Activated T-cell treated with anti-CD3 and anti-CD28 coated beads, Interleukin-2, amount 50 U/mL, for 4 hours (primary cell): ENCODE measurements at regions not wholly inside any gene's neighbourhood (a gene's known extent, or its start where the extent isn't known, plus 50 kb on each side); places are given as distances from the start of the nearest gene placed in this dataset.
A peak's percentile ranks its signal among the peaks of the same experiment; 100 is the strongest.
"Not testable (repeated sequence)": the region's sequence is repeated elsewhere in the genome, so short reads cannot be mapped to it uniquely, and the experiment has no call there.

Source experiments
- ATAC-seq, 2 donors: fragments of 200-7000 bp; cut with Tn5 transposase; one replicate each; pipeline ENCODE4 v1.10.0; 2021
- DNase-seq: peaks from one replicate; pipeline ENCODE4 v3.0.0-alpha.2; 2020
- H3K27me3 Mint-ChIP-seq: one replicate; pipeline ENCODE4 v1.8.0; 2021; ENCODE audit warnings: low read depth, mixed read lengths
- H3K36me3 Mint-ChIP-seq: one replicate; pipeline ENCODE4 v1.8.0; 2022; ENCODE audit warnings: mixed read lengths; ENCODE audit not compliant: insufficient read depth
- H3K4me1 Mint-ChIP-seq: one replicate; pipeline ENCODE4 v1.8.0; 2021; ENCODE audit warnings: low read depth, mixed read lengths
- H3K4me3 Mint-ChIP-seq: one replicate; pipeline ENCODE4 v1.8.0; 2021; ENCODE audit warnings: mild to moderate bottlenecking, moderate library complexity, mixed read lengths
- H3K9me3 Mint-ChIP-seq: one replicate; pipeline ENCODE4 v1.8.0; 2021; ENCODE audit warnings: mixed read lengths

DNA sequence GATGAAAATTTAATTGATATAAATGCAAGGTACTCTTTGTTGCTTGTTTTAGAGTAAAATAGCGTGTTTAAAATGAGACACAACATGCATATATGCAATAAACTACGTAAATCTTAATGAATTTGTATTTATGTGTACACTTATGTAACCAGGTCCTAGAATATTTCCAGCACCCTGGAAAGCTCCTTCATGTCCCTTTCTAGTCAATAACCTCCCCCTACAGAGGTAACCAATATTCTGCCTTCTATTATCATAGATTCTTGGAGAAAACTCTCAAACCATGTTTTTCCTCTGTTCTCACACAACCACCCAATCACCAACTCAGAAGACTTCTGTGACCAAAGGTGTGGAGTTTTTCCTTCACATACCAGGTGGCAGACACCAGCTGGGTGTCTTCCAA, 79.6 kb upstream of the THUMPD2 start:
- Mint-ChIP-seq H3K4me1 (no peaks in the 10 kb centered on the region), H3K9me3 (peaks cover 4% of the 10 kb centered on the region), H3K36me3 (no peaks in the 10 kb centered on the region), H3K4me3 (no peak overlapping the region), H3K27me3 (peaks cover 7% of the 10 kb centered on the region)
- ATAC-seq (no peak), DNase-seq (no peak)

DNA sequence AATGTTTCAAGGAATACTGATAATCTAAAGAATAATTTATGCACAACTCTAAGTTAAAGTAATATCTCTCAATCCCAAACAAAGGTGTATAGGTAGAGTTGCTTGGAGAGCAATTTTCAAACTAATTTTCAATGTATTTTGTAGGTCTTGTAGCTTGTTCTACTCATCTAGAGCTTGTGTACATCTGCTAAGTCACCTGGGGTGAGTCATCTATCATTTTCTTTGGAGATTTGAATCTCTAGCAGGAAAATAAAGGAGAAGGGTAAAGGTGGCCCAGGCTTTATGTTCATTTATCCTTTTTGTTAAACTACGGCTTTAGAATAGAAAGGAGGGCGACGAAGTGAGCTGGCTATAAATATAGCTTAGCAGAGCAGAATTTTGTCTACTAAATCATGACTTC, 76.8 kb upstream of the THUMPD2 start:
- DNase-seq (no peak), ATAC-seq (no peak)
- Mint-ChIP-seq H3K36me3 (no peaks in the 10 kb centered on the region), H3K4me3 (no peak overlapping the region), H3K4me1 (peaks cover 1% of the 10 kb centered on the region), H3K9me3 (no peaks in the 10 kb centered on the region), H3K27me3 (peaks cover 11% of the 10 kb centered on the region)

DNA sequence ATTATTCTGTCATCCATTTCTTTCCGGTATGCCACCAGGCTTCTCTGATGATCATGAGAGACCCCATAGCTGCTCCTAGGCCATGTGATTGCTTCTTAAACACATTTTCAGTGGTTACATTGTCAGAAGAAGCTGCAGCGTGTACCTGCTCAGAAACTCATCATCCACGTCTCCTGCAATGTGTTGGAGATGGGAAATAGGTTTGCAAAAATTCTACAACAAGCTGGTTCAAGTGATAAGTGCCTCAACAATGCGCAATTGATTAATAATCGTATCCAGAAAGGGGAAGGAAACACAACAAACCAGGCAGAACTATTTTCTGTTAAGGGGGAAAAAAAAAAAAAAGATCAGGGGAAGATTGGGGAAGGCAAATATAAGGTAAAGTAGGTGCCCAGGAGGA, 75.7 kb upstream of the THUMPD2 start:
- peaks cover 11% of the 10 kb centered on the region for H3K27me3 Mint-ChIP-seq
- H3K36me3 Mint-ChIP-seq, result no peaks in the 10 kb centered on the region
- no peak overlapping the region for H3K4me3 Mint-ChIP-seq
- no peaks in the 10 kb centered on the region for H3K9me3 Mint-ChIP-seq
- DNase-seq (no peak), ATAC-seq (no peak)
- H3K4me1 Mint-ChIP-seq, result peaks cover 1% of the 10 kb centered on the region

DNA sequence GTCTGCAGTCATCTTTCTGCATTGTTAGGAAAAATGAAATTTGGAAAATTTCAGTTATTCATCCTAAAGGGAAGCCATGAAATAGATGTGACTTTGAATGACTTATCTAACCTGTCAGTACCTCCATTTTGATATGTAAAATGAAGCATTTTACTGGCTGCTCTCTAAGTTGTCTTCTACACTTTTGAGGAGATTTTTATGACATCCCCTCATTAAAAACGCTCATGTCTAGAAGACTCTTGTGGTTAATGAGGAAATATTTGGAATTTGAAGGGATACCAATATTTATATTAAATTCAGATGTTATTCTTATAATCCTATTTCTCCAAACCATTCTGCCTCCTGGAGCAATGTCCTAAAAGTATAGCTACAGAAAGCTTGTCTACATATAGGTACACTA, 73.8 kb upstream of the THUMPD2 start:
- peaks cover 1% of the 10 kb centered on the region for H3K4me1 Mint-ChIP-seq
- no peaks in the 10 kb centered on the region for H3K9me3 Mint-ChIP-seq
- DNase-seq (no peak), ATAC-seq (no peak)
- no peak overlapping the region for H3K4me3 Mint-ChIP-seq
- H3K36me3 Mint-ChIP-seq, result no peaks in the 10 kb centered on the region
- peaks cover 15% of the 10 kb centered on the region for H3K27me3 Mint-ChIP-seq

DNA sequence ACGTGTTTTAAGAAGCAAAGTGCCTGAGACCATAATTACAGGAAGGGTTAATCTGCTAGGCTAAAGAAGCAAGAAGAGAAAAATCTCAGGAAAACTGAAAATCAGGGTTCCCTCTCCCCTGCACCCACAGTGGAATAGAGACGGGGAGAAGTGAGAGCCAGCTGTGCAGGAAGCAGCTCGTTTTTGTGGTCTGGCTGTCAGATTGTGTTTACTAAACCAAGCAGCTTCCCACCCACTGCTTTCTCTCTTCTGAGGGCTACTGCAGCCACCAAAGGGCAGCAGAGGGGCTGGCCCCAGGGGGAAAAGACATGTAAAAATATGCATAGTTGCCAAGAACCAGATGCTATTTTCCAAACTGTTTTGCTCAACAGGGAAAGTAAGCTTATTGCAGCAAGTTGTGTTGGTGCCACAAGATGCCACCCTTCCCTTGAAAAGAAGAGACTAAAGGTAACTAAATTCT, 72.6 kb upstream of the THUMPD2 start:
- DNase-seq (no peak), ATAC-seq (no peak)
- Mint-ChIP-seq H3K9me3 (no peaks in the 10 kb centered on the region), H3K4me3 (no peak overlapping the region), H3K36me3 (no peaks in the 10 kb centered on the region), H3K27me3 (peaks cover 18% of the 10 kb centered on the region), H3K4me1 (peaks cover 1% of the 10 kb centered on the region)

DNA sequence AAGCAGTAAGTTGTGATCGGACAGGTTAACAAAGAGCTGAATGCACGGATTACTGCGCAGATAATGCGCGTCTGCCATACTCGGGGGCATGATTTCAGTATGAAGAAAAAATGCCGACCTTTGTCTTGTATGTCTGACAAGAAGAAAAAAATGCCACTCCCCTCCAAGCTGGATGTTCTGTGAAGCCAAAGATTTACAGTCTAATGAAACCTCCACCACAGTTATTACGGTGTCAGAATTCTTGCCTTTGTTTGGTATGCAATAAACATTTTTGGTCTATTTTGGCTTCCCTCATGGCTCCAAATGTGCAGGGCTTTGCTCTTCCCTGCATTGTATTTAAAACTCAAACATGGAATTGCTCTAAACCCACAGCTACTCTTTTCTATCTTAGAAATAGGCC, 72.2 kb upstream of the THUMPD2 start:
- H3K4me1 Mint-ChIP-seq, result peaks cover 1% of the 10 kb centered on the region
- no peaks in the 10 kb centered on the region for H3K36me3 Mint-ChIP-seq
- ATAC-seq, result no peak
- no peaks in the 10 kb centered on the region for H3K9me3 Mint-ChIP-seq
- H3K4me3 Mint-ChIP-seq, result no peak overlapping the region
- peaks cover 17% of the 10 kb centered on the region for H3K27me3 Mint-ChIP-seq
- no peak for DNase-seq

DNA sequence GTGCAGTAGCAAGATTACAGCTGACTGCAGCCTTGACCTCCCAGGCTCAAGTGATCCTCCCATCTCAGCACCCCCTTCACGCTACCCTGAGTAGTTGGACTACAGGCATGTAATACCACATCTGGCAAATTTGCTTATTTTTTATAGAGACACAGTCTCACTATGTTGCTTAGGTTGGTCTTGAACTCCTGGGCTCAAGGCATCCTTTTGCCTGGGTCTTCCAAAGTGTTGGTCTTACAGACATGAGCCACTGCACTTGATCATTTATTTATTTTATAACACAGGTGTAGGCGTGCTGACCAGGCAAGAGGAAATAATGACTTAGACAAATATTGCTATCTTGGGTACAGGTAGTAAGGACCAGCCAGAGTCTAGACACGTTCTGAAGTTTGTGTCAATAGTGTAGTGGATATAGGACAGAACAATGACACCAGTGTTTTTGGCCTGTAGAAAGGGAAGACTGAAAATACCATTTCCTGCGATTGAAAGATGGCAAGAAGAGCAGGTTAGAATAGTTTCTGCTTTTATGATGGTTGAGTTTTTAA, 71.0 kb upstream of the THUMPD2 start:
- ATAC-seq (no peak), DNase-seq (no peak)
- Mint-ChIP-seq H3K27me3 (peaks cover 19% of the 10 kb centered on the region), H3K9me3 (no peaks in the 10 kb centered on the region), H3K36me3 (no peaks in the 10 kb centered on the region), H3K4me3 (no peak overlapping the region), H3K4me1 (peaks cover 1% of the 10 kb centered on the region)

DNA sequence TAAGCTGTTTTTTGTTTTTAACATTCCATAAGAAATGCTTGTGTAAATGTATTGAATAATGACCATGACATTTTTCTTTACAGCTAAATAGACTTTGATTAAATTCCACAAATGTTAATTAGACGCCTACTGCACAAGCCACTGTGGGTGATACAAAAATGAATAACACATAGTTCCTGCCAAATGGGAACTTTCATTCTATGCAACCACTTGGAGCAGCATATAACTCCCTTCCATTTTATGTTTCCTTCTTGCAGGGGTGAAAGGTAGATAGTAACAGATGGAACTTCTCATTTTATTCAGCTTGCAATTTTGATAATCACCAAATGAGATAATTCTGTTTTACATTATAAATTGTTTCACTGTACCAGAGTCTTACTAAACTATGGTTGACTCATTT, 70.0 kb upstream of the THUMPD2 start:
- no peak for DNase-seq
- peaks cover 1% of the 10 kb centered on the region for H3K4me1 Mint-ChIP-seq
- H3K36me3 Mint-ChIP-seq, result no peaks in the 10 kb centered on the region
- no peak for ATAC-seq
- peaks cover 21% of the 10 kb centered on the region for H3K27me3 Mint-ChIP-seq
- H3K9me3 Mint-ChIP-seq, result no peaks in the 10 kb centered on the region
- no peak overlapping the region for H3K4me3 Mint-ChIP-seq

DNA sequence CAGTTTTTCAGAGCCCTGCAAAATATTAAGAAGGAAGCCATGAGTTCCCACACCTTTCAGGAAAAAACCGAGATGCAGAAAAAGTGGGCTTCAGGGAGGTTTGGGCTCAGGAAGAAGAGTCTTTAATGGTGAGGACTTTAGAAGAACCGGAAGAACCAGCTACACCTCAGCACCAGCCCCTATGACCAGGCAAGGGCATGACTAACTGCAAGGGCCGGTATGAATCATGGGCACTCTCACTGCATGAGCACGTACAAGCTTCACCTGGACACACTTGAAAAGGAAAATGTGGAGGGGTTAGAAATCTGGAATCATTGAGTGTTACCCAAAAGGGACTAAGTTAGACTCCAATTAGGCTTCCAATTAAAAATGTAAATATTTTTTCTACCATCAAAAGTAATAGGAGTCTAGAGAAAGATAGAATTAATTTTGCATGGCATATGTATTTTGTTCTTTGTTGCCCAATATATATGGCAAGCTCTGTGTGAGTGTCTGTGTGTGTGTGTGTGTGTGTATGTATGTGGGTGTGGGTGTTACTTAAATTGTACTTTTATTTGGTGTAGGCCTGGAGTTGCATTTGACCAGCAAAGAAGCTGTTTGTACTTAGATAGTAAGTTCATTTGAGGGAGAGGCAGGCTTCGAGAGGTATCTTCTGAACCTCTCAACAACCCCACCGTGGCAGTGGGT, 66.5 kb upstream of the THUMPD2 start:
- Mint-ChIP-seq H3K9me3 (no peaks in the 10 kb centered on the region), H3K27me3 (peaks cover 17% of the 10 kb centered on the region), H3K4me1 (no peaks in the 10 kb centered on the region), H3K4me3 (no peak overlapping the region), H3K36me3 (no peaks in the 10 kb centered on the region)
- ATAC-seq (no peak), DNase-seq (no peak)

DNA sequence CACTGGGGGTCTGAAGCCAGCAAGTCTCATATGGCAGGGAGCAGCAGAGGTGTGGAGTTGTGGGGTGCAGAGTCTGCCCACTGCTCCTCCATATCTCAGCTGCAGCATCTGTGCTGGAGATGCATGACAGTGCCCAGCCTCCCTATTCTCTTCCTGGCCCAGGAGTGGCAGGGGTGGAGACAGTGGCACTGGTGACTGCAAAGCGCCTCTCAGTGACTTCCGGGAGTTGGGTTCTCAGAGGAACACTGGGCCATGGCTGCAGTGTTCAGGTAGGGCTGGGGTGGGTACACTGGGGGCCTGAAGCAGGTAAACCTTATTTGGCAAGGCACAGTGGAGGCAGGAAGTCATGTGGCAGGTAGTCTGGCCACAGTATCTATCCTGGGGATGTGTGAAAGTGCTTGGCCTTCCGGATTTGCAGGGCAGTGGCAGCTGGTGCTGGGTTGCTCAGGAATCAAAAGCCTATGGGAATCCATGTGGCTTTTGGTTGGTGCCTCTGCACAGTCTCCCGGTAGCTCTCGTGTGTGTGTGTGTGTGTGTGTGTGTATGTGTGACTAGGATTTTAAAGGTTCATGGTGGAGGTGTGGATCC, 60.3 kb upstream of the THUMPD2 start:
- H3K27me3 Mint-ChIP-seq, result peaks cover 2% of the 10 kb centered on the region
- DNase-seq (no peak), ATAC-seq (peak in 1 of 2 donors; percentile 14)
- no peaks in the 10 kb centered on the region for H3K4me1 Mint-ChIP-seq
- H3K36me3 Mint-ChIP-seq, result no peaks in the 10 kb centered on the region
- no peak overlapping the region for H3K4me3 Mint-ChIP-seq
- peaks cover 17% of the 10 kb centered on the region for H3K9me3 Mint-ChIP-seq

DNA sequence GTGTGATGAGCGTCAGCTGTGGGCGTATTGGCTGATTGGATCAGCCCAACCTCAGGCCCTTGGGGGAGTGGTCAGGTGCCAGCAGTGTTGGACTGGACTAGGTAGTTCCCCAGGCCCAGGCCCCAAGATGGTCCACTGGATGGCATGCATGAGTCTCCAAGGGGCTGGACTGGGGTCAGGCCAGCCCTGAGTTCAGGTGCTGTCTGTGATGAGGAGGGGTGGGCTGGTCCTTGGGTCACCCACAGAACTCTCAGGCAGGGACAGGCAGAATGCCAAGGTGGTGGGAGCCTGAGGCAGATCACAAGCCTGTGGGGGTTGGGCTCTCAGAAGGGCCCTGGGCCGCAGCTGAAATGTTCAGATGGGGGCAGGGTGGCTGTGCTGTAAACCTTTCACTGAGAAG, 59.5 kb upstream of the THUMPD2 start:
- H3K9me3 Mint-ChIP-seq, result peaks cover 17% of the 10 kb centered on the region
- DNase-seq (no peak), ATAC-seq (no peak)
- no peak overlapping the region for H3K4me3 Mint-ChIP-seq
- no peaks in the 10 kb centered on the region for H3K4me1 Mint-ChIP-seq
- no peaks in the 10 kb centered on the region for H3K36me3 Mint-ChIP-seq
- H3K27me3 Mint-ChIP-seq, result peaks cover 2% of the 10 kb centered on the region

DNA sequence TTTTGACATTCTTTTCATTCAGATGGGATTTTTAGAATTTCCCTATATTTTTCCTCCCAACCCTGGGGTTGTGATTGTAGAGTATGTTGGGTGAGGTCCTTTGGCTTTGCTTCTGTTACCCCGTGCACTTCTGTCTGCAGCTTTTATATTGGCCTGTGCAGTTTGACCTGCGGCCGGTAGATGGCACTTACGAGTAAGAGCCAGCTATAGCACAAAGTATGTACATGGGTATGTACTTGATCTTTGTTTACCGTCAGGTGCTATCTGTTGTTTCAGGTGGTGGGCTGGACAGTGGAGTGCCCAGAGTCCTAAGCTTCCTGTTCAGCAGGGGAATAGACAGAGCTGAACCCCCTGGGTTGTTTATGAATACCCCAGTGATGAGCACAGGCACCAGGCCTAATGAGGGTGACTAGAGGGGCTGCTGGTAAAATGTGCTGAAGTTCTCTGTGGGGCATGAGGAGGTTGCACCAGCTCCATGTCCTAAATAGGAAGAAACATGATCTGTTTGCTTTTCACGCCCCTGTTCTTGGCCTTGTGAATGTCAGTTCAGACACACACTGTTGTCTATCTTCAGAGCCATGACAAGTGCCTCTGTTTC, 58.9 kb upstream of the THUMPD2 start:
- H3K27me3 Mint-ChIP-seq, result peaks cover 2% of the 10 kb centered on the region
- no peak for ATAC-seq
- H3K4me3 Mint-ChIP-seq, result no peak overlapping the region
- H3K4me1 Mint-ChIP-seq, result no peaks in the 10 kb centered on the region
- H3K36me3 Mint-ChIP-seq, result no peaks in the 10 kb centered on the region
- H3K9me3 Mint-ChIP-seq, result peaks cover 17% of the 10 kb centered on the region
- DNase-seq, result no peak

DNA sequence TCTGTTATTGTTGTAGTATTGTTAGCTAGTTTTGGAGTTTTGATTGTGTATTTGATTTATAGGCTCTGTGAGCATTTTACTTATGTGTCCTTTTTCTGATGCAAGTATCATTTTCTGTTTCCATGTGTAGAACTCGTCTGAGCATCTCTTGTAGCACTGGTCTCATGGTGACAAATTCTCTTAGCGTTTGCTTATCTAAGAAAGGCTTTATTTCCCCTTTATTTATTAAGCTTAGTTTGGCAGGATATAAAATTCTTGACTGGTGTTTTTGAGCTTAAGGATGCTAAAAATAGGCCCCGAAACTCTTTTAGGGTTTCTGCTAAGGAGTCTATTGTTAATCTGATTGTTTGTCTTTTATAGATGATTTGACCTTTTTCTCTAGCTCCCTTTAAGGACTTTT, 57.6 kb upstream of the THUMPD2 start:
- no peak for ATAC-seq
- Mint-ChIP-seq H3K27me3 (peaks cover 2% of the 10 kb centered on the region), H3K4me3 (no peak overlapping the region), H3K9me3 (peaks cover 17% of the 10 kb centered on the region), H3K4me1 (no peaks in the 10 kb centered on the region), H3K36me3 (no peaks in the 10 kb centered on the region)
- DNase-seq, result no peak

DNA sequence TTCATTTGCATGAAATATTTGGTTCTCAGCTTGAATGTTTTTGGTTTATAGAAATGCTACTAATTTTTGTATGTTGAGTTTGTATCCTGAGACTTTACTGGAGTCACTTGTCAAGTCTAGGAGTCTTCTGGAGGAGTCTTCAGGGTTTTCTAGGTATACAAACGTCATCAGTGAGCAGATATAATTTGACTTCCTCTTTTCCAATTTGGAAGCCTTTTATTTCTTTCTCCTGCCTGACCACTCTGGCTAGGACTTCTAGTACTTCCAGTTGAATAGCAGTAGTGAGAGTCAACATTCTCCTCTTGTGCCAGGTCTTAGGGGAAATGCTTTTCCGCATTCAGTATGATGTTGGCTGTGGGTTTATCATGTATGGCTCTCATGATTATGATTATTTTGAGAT, 55.4 kb upstream of the THUMPD2 start:
- ATAC-seq, result no peak
- Mint-ChIP-seq H3K27me3 (peaks cover 10% of the 10 kb centered on the region), H3K36me3 (no peaks in the 10 kb centered on the region), H3K9me3 (peaks cover 17% of the 10 kb centered on the region), H3K4me1 (no peaks in the 10 kb centered on the region), H3K4me3 (no peak overlapping the region)
- DNase-seq, result no peak

DNA sequence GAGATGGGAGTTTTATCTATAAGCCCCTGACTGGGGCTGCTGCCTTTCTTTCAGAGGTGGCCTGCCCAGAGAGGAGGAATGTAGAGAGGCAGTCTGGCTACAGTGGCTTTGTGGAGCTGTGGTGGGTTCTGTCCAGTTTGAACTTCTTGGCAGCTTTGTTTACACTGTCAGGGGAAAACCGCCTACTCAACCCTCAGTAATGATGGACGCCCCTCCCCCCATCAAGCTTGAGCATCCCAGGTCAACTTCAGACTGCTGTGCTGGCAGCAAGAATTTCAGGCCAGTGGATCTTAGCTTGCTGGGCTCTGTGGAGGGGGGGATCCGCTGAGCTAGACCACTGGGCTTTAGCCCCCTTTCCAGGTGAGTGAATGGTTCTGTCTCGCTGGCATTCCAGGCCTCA, 51.6 kb upstream of the THUMPD2 start:
- not testable (repeated sequence) for ATAC-seq, H3K4me3 Mint-ChIP-seq, H3K4me1 Mint-ChIP-seq, H3K36me3 Mint-ChIP-seq, H3K27me3 Mint-ChIP-seq, DNase-seq, H3K9me3 Mint-ChIP-seq
